Muscle layer of colon (tissue), 2 donors: ENCODE measurements at regions not wholly inside any gene's neighbourhood (a gene's known extent, or its start where the extent isn't known, plus 50 kb on each side); places are given as distances from the start of the nearest gene placed in this dataset.

Experiments
- H3K27ac ChIP-seq: one replicate; pipeline ENCODE4 v1.7.0; 2013; ENCODE audit warnings: low read depth, mild to moderate bottlenecking, low read length, moderate library complexity
- H3K27me3 ChIP-seq, 2 donors: one replicate each; pipeline ENCODE4 v1.7.0; 2013; ENCODE audit warnings: low read length in 2 of 2, mild to moderate bottlenecking in 2 of 2; ENCODE audit not compliant: insufficient read depth in 2 of 2, control insufficient read depth in 1 of 2
- H3K36me3 ChIP-seq: one replicate; pipeline ENCODE4 v1.7.0; 2013; ENCODE audit warnings: mild to moderate bottlenecking, low read length; ENCODE audit not compliant: insufficient read depth
- H3K4me1 ChIP-seq: one replicate; pipeline ENCODE4 v1.7.0; 2013; ENCODE audit warnings: mild to moderate bottlenecking, low read length; ENCODE audit not compliant: insufficient read depth
- H3K4me3 ChIP-seq, 2 donors: one replicate each; pipeline ENCODE4 v1.7.0; 2013; ENCODE audit warnings: low read length in 2 of 2, low read depth in 1 of 2, mild to moderate bottlenecking in 1 of 2, moderate library complexity in 1 of 2
- H3K9ac ChIP-seq: one replicate; pipeline ENCODE4 v1.7.0; 2013; ENCODE audit warnings: low read length
- H3K9me3 ChIP-seq: one replicate; pipeline ENCODE4 v1.7.0; 2013; ENCODE audit warnings: mild to moderate bottlenecking, low read length
- donor health status: abdominal sarcoma.
- donor health status: Adenocarcinoma of cecum.

DNA sequence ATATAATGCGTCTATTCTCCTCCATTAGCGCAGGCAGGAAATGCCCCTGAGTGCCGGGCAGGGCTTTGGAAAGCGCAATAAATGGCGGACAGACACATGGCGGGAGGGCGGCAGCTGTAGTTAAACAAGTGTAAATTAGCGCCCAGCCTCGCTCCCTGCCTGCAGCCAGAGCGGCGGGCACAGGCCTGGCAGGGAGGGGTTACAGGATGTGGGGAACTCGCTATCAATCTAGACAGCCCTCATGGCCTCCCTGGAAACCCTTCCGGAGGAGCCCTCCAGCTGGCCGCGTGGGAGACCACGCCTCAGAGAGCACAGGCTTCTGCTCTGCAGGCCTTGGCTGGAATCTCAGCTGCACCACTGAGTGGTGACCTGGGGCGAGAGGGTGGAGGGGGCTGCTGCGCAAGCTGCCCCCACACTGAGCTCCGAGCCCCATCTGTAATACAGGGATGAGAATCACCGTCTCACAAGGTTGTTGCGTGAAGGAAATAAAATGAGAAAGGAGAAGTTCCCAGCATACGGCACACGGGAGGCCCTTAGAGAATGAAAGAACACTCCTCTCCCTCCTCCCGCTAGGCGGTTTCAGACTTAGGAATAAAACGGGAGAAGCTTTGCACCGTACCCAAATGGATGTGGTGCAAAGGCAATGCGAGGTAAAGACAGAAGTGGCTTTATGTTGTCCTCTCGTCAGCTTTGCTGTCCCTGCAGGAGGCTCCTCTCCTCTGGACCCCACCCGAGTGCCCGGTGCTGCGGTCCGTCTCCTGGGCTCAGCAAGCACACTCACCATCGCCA lies 167.2 kb upstream of the POU3F1 start:
- H3K9me3 ChIP-seq: no peaks in the 10 kb centered on the region
- H3K9ac ChIP-seq: no peak overlapping the region
- H3K36me3 ChIP-seq: no peaks in the 10 kb centered on the region
- H3K27ac ChIP-seq: no peak overlapping the region
- H3K4me1 ChIP-seq: no peaks in the 10 kb centered on the region
- no peak overlapping the region for H3K4me3 ChIP-seq
- peaks cover 0 to 6% of the 10 kb centered on the region in 2 donors for H3K27me3 ChIP-seq

DNA sequence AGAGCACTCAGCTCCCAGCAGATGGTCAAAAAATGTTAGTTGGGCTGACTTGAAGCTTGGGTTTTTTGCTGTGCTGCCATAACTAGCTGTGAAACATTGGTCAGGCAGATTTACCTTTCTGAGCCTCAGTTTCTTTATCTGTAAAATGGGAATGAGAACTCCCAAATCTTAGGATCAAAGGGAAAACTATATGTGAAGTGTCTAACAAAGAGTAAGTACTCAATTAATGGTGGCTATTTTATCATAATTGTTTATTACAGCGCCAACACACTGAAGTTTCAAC lies 164.2 kb upstream of the POU3F1 start:
- H3K4me1 ChIP-seq: no peaks in the 10 kb centered on the region
- H3K27me3 ChIP-seq: peaks cover 0 to 6% of the 10 kb centered on the region in 2 donors
- no peaks in the 10 kb centered on the region for H3K9me3 ChIP-seq
- no peak overlapping the region for H3K9ac ChIP-seq
- no peak overlapping the region for H3K4me3 ChIP-seq
- no peaks in the 10 kb centered on the region for H3K36me3 ChIP-seq
- no peak overlapping the region for H3K27ac ChIP-seq

DNA sequence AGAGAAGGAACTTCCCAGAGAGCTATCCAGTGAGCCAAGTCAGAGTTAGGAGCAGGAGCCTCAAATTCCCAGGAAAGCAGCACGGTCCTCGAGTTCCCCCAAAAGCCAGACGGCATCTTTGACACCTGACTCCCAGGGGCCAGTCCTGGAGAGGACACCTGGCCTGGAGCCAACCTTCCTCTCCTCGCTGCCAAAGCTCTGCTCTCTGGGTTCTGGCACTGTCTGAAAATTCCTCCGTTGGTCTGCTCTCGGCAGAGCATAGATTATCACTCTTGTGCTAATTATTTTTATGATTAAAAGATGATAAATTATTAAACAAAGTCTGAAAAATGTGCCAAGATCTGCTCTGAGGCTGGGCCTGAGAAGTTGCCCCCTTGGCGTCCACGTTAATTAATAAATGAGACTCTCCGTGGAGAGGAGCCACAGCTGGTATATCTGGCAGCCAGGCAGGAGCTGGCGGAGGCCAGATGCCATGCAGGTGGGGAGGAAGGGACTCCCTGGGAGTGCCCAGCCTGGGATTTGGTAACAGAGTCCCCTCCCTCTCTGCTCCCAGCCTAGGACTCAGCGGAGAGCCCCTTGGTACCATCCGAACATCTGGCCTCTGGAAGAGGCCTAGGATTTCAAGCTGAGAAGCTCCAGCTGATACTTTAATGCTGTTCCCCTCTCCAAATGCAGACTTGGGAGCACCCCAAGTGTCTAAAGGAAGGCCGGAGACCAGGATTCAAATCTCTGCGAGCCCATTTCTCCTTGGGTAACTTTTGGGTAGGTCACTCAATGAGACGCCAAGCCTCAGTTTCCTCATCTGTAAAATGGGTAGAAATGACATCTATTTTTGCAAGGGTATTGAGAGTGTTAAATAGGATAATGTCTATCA lies 163.7 kb upstream of the POU3F1 start:
- Histone ChIP-seq H3K4me3 (no peak overlapping the region), H3K36me3 (no peaks in the 10 kb centered on the region), H3K9me3 (no peaks in the 10 kb centered on the region), H3K4me1 (no peaks in the 10 kb centered on the region), H3K27ac (no peak overlapping the region), H3K9ac (no peak overlapping the region), H3K27me3 (peaks cover 0 to 6% of the 10 kb centered on the region in 2 donors)

DNA sequence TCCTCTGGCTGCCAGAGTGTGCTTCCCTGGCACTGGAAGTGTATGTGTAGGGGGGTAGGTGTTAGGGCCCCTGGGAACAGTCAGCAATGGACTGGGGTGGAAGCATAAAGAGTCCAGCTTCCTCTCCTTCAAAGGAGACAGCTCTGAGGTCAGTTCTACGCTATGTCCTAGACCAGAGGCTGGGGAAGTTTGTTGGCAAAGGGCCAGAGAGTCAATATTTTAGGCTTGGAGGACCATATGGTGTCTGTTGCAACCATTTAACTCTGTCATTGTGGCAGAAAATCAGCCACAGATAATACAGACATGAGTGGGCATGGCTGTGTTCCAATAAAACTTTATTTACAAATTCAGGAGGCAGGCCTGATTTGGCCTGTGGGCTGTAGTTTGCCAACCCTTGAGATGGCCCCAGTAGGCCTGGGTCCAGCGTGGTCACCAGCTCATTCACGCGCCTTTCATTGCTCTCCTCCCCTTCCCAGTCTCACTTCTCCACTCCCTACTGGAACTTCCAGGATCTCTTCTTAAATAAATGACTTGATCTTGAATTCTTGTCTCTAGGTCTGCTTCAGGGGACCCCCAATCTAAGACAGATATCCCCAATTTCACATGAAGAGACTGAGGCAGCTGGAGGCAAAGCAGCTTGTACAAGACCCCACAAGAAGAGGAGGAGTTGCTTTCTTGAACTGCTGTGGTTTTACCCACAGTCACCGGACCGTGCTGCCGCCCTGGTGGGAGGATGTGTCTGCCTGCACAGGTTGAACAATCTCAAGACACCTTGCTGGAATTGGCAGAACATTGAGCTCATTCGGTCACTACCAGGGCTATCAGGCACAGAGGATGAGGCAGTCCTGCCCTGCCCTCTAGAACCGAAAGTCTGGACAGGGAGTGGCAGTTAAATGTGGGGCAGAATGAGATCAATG lies 162.4 kb upstream of the POU3F1 start:
- no peak overlapping the region for H3K9ac ChIP-seq
- H3K36me3 ChIP-seq: no peaks in the 10 kb centered on the region
- no peaks in the 10 kb centered on the region for H3K9me3 ChIP-seq
- H3K4me3 ChIP-seq: no peak overlapping the region
- no peaks in the 10 kb centered on the region for H3K4me1 ChIP-seq
- H3K27me3 ChIP-seq: peaks cover 0 to 6% of the 10 kb centered on the region in 2 donors
- H3K27ac ChIP-seq: no peak overlapping the region

DNA sequence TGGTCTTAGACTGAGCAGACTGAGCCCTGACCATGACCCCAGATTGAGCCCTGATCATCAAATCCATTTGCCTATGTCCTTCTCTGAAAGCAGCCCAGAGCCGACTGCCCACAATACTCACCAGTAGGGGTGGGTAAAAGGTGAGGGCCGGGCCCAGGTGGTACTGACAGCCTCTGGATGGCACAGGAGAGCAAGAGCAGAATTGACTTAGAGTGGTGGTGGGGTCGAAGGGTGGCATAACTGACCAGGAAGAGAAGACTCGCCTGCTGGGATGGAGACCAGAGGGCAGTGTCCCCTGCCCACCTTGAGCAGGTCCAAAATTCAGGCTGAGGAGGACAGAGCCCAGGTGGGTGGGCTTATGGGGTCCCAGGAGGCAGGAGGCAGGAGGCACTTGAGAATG lies 161.3 kb upstream of the POU3F1 start:
- no peak overlapping the region for H3K4me3 ChIP-seq

DNA sequence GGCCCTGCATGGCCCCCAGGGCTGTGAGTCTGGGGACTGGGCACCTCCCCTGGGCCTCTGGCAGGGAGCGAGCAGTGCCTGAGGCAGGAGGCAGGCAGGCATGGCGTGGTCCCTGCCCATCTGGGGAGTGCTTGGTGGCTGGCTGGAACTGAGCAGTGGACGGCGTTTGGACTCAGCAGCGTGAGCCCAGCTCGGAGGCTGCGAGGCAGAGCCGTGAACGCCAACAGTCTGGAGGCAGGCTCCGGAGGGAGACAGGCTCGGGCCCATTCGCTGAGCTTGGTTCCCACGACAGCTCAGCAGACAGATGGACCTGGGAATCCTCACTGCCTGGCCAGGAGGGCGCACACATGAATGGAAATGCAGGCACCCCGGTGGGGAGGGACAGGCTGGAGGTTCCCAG lies 160.7 kb upstream of the POU3F1 start:
- H3K9me3 ChIP-seq: no peaks in the 10 kb centered on the region
- H3K9ac ChIP-seq: no peak overlapping the region
- no peaks in the 10 kb centered on the region for H3K27me3 ChIP-seq
- H3K27ac ChIP-seq: no peak overlapping the region
- no peaks in the 10 kb centered on the region for H3K4me1 ChIP-seq
- no peak overlapping the region for H3K4me3 ChIP-seq
- no peaks in the 10 kb centered on the region for H3K36me3 ChIP-seq

More for the DNA sequence above, 161.3 kb upstream of the POU3F1 start:
- no peak overlapping the region for H3K27ac ChIP-seq
- no peaks in the 10 kb centered on the region for H3K9me3 ChIP-seq
- no peak overlapping the region for H3K9ac ChIP-seq
- no peaks in the 10 kb centered on the region for H3K27me3 ChIP-seq
- no peaks in the 10 kb centered on the region for H3K4me1 ChIP-seq
- no peaks in the 10 kb centered on the region for H3K36me3 ChIP-seq

DNA sequence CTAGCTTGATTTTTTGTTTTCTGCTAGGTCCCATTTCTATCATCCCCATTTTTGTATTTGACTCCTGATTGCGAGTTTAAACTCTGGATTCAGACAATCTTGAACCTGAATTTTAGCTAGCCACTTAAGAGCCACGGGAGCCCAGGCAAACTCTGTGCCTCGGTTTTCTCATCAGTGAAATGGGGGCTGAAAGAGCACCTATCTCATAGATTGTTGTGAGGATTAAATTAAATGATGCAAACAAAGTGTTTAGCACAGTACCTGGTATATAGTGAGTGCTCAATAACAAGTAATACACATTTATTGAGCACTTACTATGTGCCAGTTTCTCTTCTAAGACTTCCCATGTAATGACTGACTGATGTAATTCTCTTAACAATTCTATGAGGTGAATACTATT lies 158.1 kb upstream of the POU3F1 start:
- no peaks in the 10 kb centered on the region for H3K27me3 ChIP-seq

DNA sequence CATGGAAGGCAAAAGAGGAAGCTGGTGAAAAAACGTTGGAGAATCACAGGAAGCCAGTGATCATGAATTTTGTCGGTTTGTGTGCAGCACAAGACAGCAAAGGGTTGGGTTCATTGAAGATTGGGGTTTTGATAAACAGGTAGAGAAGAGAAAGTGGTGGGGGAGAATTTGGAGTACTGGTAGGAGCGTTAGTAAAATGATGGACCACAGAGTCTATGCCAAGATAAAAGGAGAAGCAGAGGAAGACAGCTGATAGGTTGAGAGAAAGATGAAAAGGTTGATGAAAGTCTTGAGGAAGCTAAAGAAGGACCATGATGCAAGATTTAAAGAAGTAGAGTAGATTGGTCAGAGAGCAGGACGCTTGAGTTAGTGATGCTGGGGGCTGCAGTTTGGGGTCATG lies 156.8 kb upstream of the POU3F1 start:
- H3K27me3 ChIP-seq: no peaks in the 10 kb centered on the region
- H3K4me1 ChIP-seq: no peaks in the 10 kb centered on the region
- no peak overlapping the region for H3K4me3 ChIP-seq
- no peaks in the 10 kb centered on the region for H3K36me3 ChIP-seq
- H3K9ac ChIP-seq: no peak overlapping the region
- no peak overlapping the region for H3K27ac ChIP-seq
- H3K9me3 ChIP-seq: no peaks in the 10 kb centered on the region

More for the DNA sequence above, 158.1 kb upstream of the POU3F1 start:
- H3K36me3 ChIP-seq: no peaks in the 10 kb centered on the region
- H3K4me3 ChIP-seq: no peak overlapping the region
- no peaks in the 10 kb centered on the region for H3K4me1 ChIP-seq
- H3K9ac ChIP-seq: no peak overlapping the region
- H3K27ac ChIP-seq: no peak overlapping the region
- H3K9me3 ChIP-seq: no peaks in the 10 kb centered on the region

DNA sequence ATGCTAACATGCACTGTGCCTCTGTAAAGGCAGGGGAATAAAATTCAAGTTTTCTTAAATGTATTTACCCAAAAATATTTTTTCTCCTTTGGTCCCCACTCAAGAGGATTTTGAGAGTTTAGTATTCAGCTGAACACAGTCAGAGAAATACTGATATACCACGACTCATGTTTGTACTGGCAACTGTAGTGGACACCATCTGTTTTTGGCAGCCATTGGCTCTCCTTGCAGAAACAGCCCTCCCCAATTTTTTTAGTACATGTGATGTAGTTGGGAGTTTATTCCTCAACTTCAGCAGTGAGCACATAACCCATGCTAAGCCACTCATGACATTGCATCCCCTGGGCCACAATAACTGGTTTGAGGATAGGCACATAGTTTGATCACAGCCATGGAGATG lies 154.8 kb upstream of the POU3F1 start:
- no peaks in the 10 kb centered on the region for H3K27me3 ChIP-seq

DNA sequence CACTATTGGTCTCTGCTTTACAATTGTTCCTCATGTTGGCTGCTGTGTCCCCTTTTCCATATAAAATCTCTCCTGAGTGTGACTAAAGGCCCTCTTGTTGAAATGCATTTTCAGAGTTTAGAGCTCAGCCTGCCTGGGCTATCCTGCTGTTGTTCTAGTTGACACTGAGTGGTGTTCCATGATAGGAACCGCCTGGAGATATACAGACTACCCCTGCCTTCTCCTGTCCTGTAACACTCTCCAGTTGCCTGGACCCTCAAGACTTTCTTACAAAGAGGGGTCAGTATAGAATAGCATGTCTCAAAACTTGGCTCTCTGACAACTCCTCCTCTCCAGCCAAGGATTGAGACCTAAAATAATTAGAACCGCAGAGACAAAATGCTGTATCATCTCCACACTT lies 152.0 kb upstream of the POU3F1 start:
- Histone ChIP-seq H3K27me3 (no peaks in the 10 kb centered on the region), H3K4me3 (no peak overlapping the region), H3K9ac (no peak overlapping the region), H3K27ac (no peak overlapping the region), H3K9me3 (no peaks in the 10 kb centered on the region), H3K4me1 (peaks cover 11% of the 10 kb centered on the region), H3K36me3 (no peaks in the 10 kb centered on the region)

More for the DNA sequence above, 154.8 kb upstream of the POU3F1 start:
- Histone ChIP-seq H3K4me3 (no peak overlapping the region), H3K9me3 (no peaks in the 10 kb centered on the region), H3K9ac (no peak overlapping the region), H3K36me3 (no peaks in the 10 kb centered on the region), H3K4me1 (peaks cover 11% of the 10 kb centered on the region), H3K27ac (no peak overlapping the region)

DNA sequence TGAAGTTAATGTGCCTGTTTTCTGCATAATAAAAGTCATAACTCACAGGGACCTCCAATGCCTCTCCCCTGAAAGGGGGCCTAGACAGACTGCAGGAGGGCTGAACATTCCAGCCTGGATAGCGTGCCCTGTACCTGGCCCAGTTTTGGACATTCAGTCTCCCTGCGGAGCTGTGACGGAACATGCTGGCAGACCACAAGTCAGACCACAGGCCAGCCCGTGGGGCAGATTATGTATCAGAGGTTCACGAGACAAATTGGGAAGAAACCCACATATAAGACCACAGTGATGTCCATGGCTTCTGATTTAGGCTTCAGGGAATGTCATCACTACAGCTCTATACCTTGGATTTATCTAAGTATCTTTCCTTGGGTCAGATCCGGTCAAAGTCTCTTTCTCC lies 151.5 kb upstream of the POU3F1 start:
- H3K27ac ChIP-seq: no peak overlapping the region
- no peaks in the 10 kb centered on the region for H3K36me3 ChIP-seq
- no peak overlapping the region for H3K9ac ChIP-seq
- no peaks in the 10 kb centered on the region for H3K27me3 ChIP-seq
- no peak overlapping the region for H3K4me3 ChIP-seq
- peaks cover 11% of the 10 kb centered on the region for H3K4me1 ChIP-seq
- no peaks in the 10 kb centered on the region for H3K9me3 ChIP-seq
